Tibial artery (tissue), 4 donors: ENCODE measurements at regions not wholly inside any gene's neighbourhood (a gene's known extent, or its start where the extent isn't known, plus 50 kb on each side); places are given as distances from the start of the nearest gene placed in this dataset.

ENCODE experiments used
- DNase-seq, 2 donors: peaks; one replicate each; pipeline ENCODE4 v3.0.0-alpha.2; 2019
- H3K27ac ChIP-seq, 2 donors: fragments of 200-600 bp; sonication (generic) in 1 of 2; 1 replicate in 1 of 2; 2 replicates in 1 of 2; pipeline ENCODE4 v1.5.1; 2018 to 2019; ENCODE audit warnings: mild to moderate bottlenecking in 1 of 2
- H3K27me3 ChIP-seq, 2 donors: fragments of 200-600 bp; sonication (generic) in 1 of 2; one replicate each; pipeline versions ENCODE4 v1.5.1 to v1.6.0; 2016 to 2019
- H3K36me3 ChIP-seq, 3 donors: fragments of 200-600 bp; sonication (generic) in 2 of 3; one replicate each; pipeline ENCODE4 v1.5.1; 2016 to 2019; ENCODE audit warnings: mild to moderate bottlenecking in 2 of 3
- H3K4me1 ChIP-seq, 4 donors: fragments of 200-600 bp; sonication (generic) in 2 of 4; 1 replicate in 3 of 4; 2 replicates in 1 of 4; pipeline ENCODE4 v1.5.1; 2016 to 2019
- H3K4me3 ChIP-seq, 2 donors: fragments of 200-600 bp; sonication (generic) in 1 of 2; 1 replicate in 1 of 2; 2 replicates in 1 of 2; pipeline ENCODE4 v1.5.1; 2018 to 2019; ENCODE audit warnings: mild to moderate bottlenecking in 2 of 2
- H3K9me3 ChIP-seq, 3 donors: fragments of 200-600 bp; sonication (generic) in 1 of 3; one replicate each; pipeline ENCODE4 v1.5.1; 2016 to 2019
- intact Hi-C: fragments of 100-400 bp; cut with DNase I; formaldehyde crosslinking; loops from one replicate; pipeline ENCODE4 v1.15.0; 2023; ENCODE audit warnings: low total_unique reads
- TF ChIP-seq, protein P1 (sequence below), 2 experiments: fragments of 200-600 bp in 1 of 2; fragments of 450-650 bp in 1 of 2; IDR thresholded peaks; one replicate each; pipeline ENCODE4 v1.5.1; 2017 to 2019; ENCODE audit warnings: antibody characterized with exemption in 2 of 2, mild to moderate bottlenecking in 1 of 2, moderate library complexity in 1 of 2

DNA sequence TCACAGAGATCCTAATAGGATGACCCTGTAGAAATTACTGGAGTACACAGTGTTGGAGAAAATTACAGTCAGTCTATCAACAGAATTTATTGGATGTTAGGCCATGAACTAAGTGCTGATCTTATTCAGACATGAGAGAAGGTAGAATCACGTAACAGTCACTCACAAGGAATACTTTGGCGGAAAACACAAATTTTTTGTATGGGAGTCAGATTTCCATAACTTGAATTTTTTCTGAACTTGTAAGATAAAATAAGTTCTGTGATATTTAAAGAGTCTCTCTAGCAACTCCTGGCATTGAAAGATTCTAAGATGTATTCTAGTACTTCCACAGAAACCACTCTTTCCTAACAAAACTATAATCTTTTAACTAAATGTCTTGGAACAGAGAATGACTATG, 178.8 kb upstream of the MME start:
- H3K4me1 ChIP-seq: peaks cover 0 to 32% (median 6%) of the 10 kb centered on the region in 4 donors
- no peaks in the 10 kb centered on the region for H3K36me3 ChIP-seq
- intact Hi-C loops: no loop called here
- H3K27me3 ChIP-seq: no peaks in the 10 kb centered on the region
- no peak overlapping the region for H3K4me3 ChIP-seq
- no peaks in the 10 kb centered on the region for H3K9me3 ChIP-seq
- TF ChIP-seq, protein P1, sequence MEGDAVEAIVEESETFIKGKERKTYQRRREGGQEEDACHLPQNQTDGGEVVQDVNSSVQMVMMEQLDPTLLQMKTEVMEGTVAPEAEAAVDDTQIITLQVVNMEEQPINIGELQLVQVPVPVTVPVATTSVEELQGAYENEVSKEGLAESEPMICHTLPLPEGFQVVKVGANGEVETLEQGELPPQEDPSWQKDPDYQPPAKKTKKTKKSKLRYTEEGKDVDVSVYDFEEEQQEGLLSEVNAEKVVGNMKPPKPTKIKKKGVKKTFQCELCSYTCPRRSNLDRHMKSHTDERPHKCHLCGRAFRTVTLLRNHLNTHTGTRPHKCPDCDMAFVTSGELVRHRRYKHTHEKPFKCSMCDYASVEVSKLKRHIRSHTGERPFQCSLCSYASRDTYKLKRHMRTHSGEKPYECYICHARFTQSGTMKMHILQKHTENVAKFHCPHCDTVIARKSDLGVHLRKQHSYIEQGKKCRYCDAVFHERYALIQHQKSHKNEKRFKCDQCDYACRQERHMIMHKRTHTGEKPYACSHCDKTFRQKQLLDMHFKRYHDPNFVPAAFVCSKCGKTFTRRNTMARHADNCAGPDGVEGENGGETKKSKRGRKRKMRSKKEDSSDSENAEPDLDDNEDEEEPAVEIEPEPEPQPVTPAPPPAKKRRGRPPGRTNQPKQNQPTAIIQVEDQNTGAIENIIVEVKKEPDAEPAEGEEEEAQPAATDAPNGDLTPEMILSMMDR (IDR thresholded peaks at IDR 0.05): no peak
- DNase-seq: no peak
- H3K27ac ChIP-seq: no peak overlapping the region

GRCh38 chr3:154900816-154901215, 179.3 kb upstream of the MME start:
- H3K27me3 ChIP-seq: no peaks in the 10 kb centered on the region
- intact Hi-C loops: no loop called here
- no peak overlapping the region for H3K27ac ChIP-seq
- no peaks in the 10 kb centered on the region for H3K36me3 ChIP-seq
- no peak overlapping the region for H3K4me3 ChIP-seq
- TF ChIP-seq, protein P1 (IDR thresholded peaks at IDR 0.05): no peak
- DNase-seq: no peak
- no peaks in the 10 kb centered on the region for H3K9me3 ChIP-seq
- H3K4me1 ChIP-seq: peaks cover 0 to 32% (median 6%) of the 10 kb centered on the region in 4 donors

DNA sequence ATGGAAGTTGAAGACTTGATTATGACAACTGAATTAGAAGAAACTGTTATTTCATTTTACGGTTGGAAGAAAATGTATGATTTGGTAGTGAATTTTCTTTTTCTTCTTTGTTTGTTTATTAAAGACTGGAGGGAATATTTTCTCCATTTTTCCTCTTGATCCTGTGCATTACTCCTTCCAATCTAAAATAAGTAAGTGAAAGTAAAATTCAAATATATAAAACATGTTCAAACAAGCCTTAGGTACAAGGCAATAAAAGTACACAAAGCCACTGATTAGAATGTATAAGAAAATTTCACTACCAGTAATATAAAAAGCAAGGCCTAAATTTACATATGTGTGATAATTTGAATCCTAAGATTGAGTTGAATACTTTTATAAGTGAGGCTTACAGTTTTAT, 181.2 kb upstream of the MME start:
- TF ChIP-seq, protein P1 (IDR thresholded peaks at IDR 0.05): no peak
- H3K27ac ChIP-seq: no peak overlapping the region

GRCh38 chr3:154898443-154898842, 181.7 kb upstream of the MME start:
- no peak for DNase-seq
- TF ChIP-seq, protein P1 (IDR thresholded peaks at IDR 0.05): no peak
- Histone ChIP-seq H3K27me3 (no peaks in the 10 kb centered on the region), H3K36me3 (no peaks in the 10 kb centered on the region), H3K27ac (no peak overlapping the region), H3K9me3 (no peaks in the 10 kb centered on the region), H3K4me3 (no peak overlapping the region), H3K4me1 (peaks cover 0 to 32% (median 6%) of the 10 kb centered on the region in 4 donors)
- intact Hi-C loops: no loop called here

More for the DNA sequence above, 181.2 kb upstream of the MME start:
- peaks cover 0 to 32% (median 6%) of the 10 kb centered on the region in 4 donors for H3K4me1 ChIP-seq
- H3K9me3 ChIP-seq: no peaks in the 10 kb centered on the region
- H3K27me3 ChIP-seq: no peaks in the 10 kb centered on the region
- no peak for DNase-seq
- H3K36me3 ChIP-seq: no peaks in the 10 kb centered on the region
- no peak overlapping the region for H3K4me3 ChIP-seq
- intact Hi-C loops: no loop called here

DNA sequence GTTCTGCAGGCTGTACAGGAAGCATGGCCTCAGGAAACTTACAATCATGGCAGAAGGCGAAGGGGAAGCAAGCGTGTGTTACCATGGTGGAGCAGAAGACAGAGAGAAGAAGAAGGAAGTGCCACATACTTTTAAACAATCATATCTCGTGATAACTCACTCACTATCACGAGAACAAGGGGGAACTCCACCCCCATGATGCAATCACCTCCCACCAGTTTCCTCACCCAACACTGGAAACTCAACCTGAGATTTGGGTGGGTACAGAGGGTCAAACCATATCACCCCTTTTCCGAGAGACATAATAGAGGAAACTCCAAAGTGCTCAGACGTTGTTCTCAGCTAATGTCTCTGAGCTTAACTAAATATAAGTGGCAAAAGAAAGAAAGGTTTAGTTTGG, 186.3 kb upstream of the MME start:
- H3K36me3 ChIP-seq: no peaks in the 10 kb centered on the region
- intact Hi-C loops: no loop called here
- H3K4me1 ChIP-seq: peaks cover 0 to 16% (median 0%) of the 10 kb centered on the region in 4 donors
- no peak overlapping the region for H3K4me3 ChIP-seq
- H3K27me3 ChIP-seq: no peaks in the 10 kb centered on the region
- no peaks in the 10 kb centered on the region for H3K9me3 ChIP-seq
- TF ChIP-seq, protein P1 (IDR thresholded peaks at IDR 0.05): no peak
- H3K27ac ChIP-seq: no peak overlapping the region
- no peak for DNase-seq

DNA sequence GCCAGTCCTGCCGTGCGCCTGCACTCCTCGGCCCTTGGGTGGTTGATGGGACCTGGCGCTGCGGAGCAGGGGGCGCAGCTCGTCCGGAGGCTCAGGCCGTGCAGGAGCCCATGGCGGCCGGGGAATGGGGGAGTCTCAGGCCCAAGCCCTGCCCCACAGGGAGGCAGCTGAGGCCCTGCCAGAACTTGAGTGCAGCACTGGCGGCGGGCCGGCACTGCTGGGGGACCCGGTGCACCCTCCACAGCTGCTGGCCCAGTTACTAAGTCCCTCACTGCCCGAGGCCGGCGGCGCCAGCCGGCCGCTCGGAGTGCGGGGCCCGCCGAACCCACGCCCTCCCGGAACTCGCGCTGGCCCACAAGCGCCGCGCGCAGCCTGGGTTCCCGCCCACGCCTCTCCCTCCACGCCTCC, 190.9 kb upstream of the MME start:
- no peaks in the 10 kb centered on the region for H3K9me3 ChIP-seq
- intact Hi-C loops: no loop called here
- no peak overlapping the region for H3K4me3 ChIP-seq
- H3K27ac ChIP-seq: no peak overlapping the region
- no peaks in the 10 kb centered on the region for H3K27me3 ChIP-seq
- no peaks in the 10 kb centered on the region for H3K36me3 ChIP-seq
- DNase-seq: no peak
- peaks cover 0 to 8% (median 0%) of the 10 kb centered on the region in 4 donors for H3K4me1 ChIP-seq
- TF ChIP-seq, protein P1 (IDR thresholded peaks at IDR 0.05): no peak
